SU-DHL-6 (cell line): ENCODE measurements at regions not wholly inside any gene's neighbourhood (a gene's known extent, or its start where the extent isn't known, plus 50 kb on each side); places are given as distances from the start of the nearest gene placed in this dataset.

Source experiments
- CTCF ChIP-seq: fragments of 200-600 bp; sonication (generic); IDR thresholded peaks from one replicate; pipeline ENCODE4 v1.5.1; 2017; ENCODE audit warnings: antibody characterized with exemption, mild to moderate bottlenecking, low read length, moderate library complexity; ENCODE audit not compliant: insufficient read depth, poor library complexity, severe bottlenecking
- EZH2phosphoT487 ChIP-seq: fragments of 200-600 bp; sonication (generic), shearing (Covaris generic); conservative IDR thresholded peaks from 2 replicates; pipeline ENCODE4 v1.6.1; 2018; ENCODE audit warnings: mild to moderate bottlenecking, antibody characterized with exemption, low read length, moderate library complexity, mixed read lengths

DNA sequence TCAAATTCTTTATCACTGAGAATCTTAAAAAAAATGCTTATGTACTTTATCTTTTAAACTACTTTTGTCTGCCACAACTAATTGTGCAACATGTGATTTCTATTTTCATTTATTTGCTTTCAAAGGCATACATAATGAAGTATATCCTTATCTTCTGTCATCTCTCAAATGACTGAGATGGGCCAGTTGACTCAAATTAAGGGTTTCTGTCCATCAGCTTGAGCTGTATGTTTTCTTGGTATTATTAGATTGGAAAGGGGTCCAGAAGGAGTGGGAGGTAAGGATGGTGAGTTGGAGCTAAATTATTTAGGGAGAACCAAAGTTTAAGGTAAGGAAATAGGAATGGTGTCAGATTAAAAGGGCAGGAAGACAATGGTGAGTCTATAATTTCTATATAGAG lies 408.4 kb upstream of the SEL1L start:
- no peak for TF ChIP-seq CTCF
- no peak for TF ChIP-seq EZH2phosphoT487
